Natural killer cell (primary cell): ENCODE measurements at regions not wholly inside any gene's neighbourhood (a gene's known extent, or its start where the extent isn't known, plus 50 kb on each side); places are given as distances from the start of the nearest gene placed in this dataset.

Experiments used
- ATAC-seq, 3 donors: fragments of 150-1000 bp in 2 of 3; fragments of 200-7000 bp in 1 of 3; cut with Tn5 transposase; 1 replicate in 1 of 3; 2 replicates in 2 of 3; pipeline ENCODE4 v1.10.0; 2021; ENCODE audit warnings: mild to moderate bottlenecking in 2 of 3, moderate library complexity in 2 of 3
- DNase-seq, 2 donors: peaks; one replicate each; pipeline versions ENCODE4 v3.0.0 to v3.0.0-alpha.2; 2013 to 2021; ENCODE audit warnings: mixed read lengths in 1 of 2
- H3K27ac ChIP-seq: one replicate; pipeline ENCODE4 v1.5.1; 2013; ENCODE audit warnings: mild to moderate bottlenecking, low read length
- H3K27me3 ChIP-seq: one replicate; pipeline ENCODE4 v1.6.1; 2013; ENCODE audit warnings: low read length; ENCODE audit not compliant: control insufficient read depth, insufficient read depth
- H3K36me3 ChIP-seq: one replicate; pipeline ENCODE4 v1.6.1; 2013; ENCODE audit warnings: low read length; ENCODE audit not compliant: control insufficient read depth, insufficient read depth
- H3K4me1 ChIP-seq: one replicate; pipeline ENCODE4 v1.6.1; 2013; ENCODE audit warnings: low read length; ENCODE audit not compliant: control insufficient read depth, insufficient read depth
- H3K4me3 ChIP-seq: one replicate; pipeline ENCODE4 v1.5.1; 2013; ENCODE audit warnings: low read length
- H3K9me3 ChIP-seq: one replicate; pipeline ENCODE4 v1.6.1; 2013; ENCODE audit warnings: low read length; ENCODE audit not compliant: control insufficient read depth, insufficient read depth
- H3K27ac Mint-ChIP-seq, 2 donors: one replicate each; pipeline ENCODE4 v1.8.0; 2022; ENCODE audit warnings: mild to moderate bottlenecking in 2 of 2, mixed read lengths in 2 of 2, moderate library complexity in 1 of 2
- H3K27me3 Mint-ChIP-seq, 2 donors: one replicate each; pipeline ENCODE4 v1.8.0; 2022; ENCODE audit warnings: low read depth in 2 of 2, mixed read lengths in 2 of 2
- H3K36me3 Mint-ChIP-seq: one replicate; pipeline ENCODE4 v1.8.0; 2022; ENCODE audit warnings: mixed read lengths
- H3K4me1 Mint-ChIP-seq, 2 donors: one replicate each; pipeline ENCODE4 v1.8.0; 2022; ENCODE audit warnings: mixed read lengths in 2 of 2
- H3K4me3 Mint-ChIP-seq: one replicate; pipeline ENCODE4 v1.8.0; 2022; ENCODE audit warnings: mild to moderate bottlenecking, moderate library complexity, mixed read lengths
- H3K9me3 Mint-ChIP-seq, 2 donors: one replicate each; pipeline ENCODE4 v1.8.0; 2022; ENCODE audit warnings: mixed read lengths in 2 of 2
- CTCF ChIP-seq: fragments of 200-600 bp; IDR thresholded peaks from one replicate; pipeline ENCODE4 v1.8.0; 2022; ENCODE audit warnings: antibody characterized with exemption
- WGBS: methylation state at CpG from one replicate; pipeline ENCODE4 v1.1.7; 2013; ENCODE audit warnings: missing lambda C conversion rate; ENCODE audit not compliant: insufficient coverage; 5-methylcytosine and 5-hydroxymethylcytosine counted together
- intact Hi-C: fragments of 100-400 bp; cut with micrococcal nuclease; formaldehyde crosslinking; loops from one replicate; pipeline ENCODE4 v1.14.2; 2022

DNA sequence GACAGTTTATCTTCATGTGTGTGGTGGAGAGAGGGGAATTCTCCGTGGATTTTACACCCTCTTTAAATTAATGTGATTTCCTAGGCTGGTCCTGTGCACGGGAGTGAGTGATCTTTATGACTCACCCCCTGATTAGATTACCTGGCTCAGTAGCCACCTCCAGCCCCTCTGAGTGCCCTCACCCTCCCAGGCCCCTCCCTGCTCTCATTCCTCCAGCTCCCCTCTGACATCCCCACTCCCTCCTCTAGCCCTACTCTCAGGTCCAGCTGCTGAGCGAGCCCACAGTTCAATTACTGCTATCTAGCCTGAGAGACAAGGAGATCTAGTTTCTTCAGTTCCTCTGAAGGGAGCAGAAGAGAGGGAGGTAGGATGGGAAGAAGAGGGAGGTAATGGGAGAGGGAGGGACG is 61.8 kb upstream of the ARAP3 start:
- Mint-ChIP-seq H3K4me3 (no peak overlapping the region), H3K36me3 (no peaks in the 10 kb centered on the region), H3K9me3 (no peaks in the 10 kb centered on the region), H3K4me1 (no peaks in the 10 kb centered on the region), H3K27ac (no peak overlapping the region), H3K27me3 (peaks cover 30 to 36% of the 10 kb centered on the region in 2 donors)
- Histone ChIP-seq H3K36me3 (no peaks in the 10 kb centered on the region), H3K4me1 (no peaks in the 10 kb centered on the region), H3K9me3 (no peaks in the 10 kb centered on the region), H3K4me3 (no peak overlapping the region), H3K27ac (no peak overlapping the region), H3K27me3 (peaks cover 5% of the 10 kb centered on the region)
- TF ChIP-seq CTCF = no peak
- intact Hi-C loops = no loop called here
- DNase-seq = no peak
- no peak for ATAC-seq
- WGBS = 35% methylated on average over 3 of the region's 4 CpGs

- H3K27ac ChIP-seq = no peak overlapping the region
- no peaks in the 10 kb centered on the region for H3K4me1 ChIP-seq
- H3K36me3 Mint-ChIP-seq = no peaks in the 10 kb centered on the region
- no peaks in the 10 kb centered on the region for H3K9me3 Mint-ChIP-seq
- ATAC-seq (peak in 1 of 3 donors; percentile 41), DNase-seq (peak in 1 of 2 donors; percentile 10)
- H3K9me3 ChIP-seq = no peaks in the 10 kb centered on the region
- no peak overlapping the region for H3K4me3 Mint-ChIP-seq
- 26% methylated on average over 18 of the region's 18 CpGs for WGBS
- intact Hi-C loops = no loop called here
- H3K27me3 ChIP-seq = peaks cover 5% of the 10 kb centered on the region
- H3K27ac Mint-ChIP-seq = no peak overlapping the region
- no peaks in the 10 kb centered on the region for H3K36me3 ChIP-seq
- TF ChIP-seq CTCF = no peak
- no peaks in the 10 kb centered on the region for H3K4me1 Mint-ChIP-seq
- H3K4me3 ChIP-seq = no peak overlapping the region
- H3K27me3 Mint-ChIP-seq = peaks cover 30 to 35% of the 10 kb centered on the region in 2 donors
Measured at GRCh38 chr5:141742866-141743851, 61.1 kb upstream of the ARAP3 start.

DNA sequence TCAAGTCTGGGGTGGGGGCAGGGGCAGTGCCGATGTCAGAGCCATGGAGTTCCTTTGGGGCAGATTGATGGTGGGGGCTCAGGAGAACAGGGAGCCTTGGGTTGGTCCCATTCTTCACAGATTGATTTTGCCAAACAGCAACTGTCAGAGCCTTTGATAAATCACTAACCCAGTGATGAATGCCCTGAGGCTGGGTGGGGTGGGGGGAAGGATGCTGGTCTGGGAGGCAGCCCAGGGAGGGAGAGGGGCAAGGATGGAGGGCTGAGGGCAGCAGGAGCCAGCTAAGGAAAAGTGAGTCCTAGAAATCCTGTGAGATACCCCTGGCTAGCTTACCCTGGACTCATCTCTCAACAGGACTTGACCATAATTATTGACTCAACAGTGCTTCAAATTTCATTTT is 60.1 kb upstream of the ARAP3 start:
- 75% methylated on average over 1 of the region's 1 CpG for WGBS
- Histone ChIP-seq H3K4me1 (no peaks in the 10 kb centered on the region), H3K27ac (no peak overlapping the region), H3K4me3 (no peak overlapping the region), H3K36me3 (no peaks in the 10 kb centered on the region), H3K27me3 (peaks cover 5% of the 10 kb centered on the region), H3K9me3 (no peaks in the 10 kb centered on the region)
- ATAC-seq = no peak
- no peaks in the 10 kb centered on the region for H3K36me3 Mint-ChIP-seq
- H3K27me3 Mint-ChIP-seq = peaks cover 31 to 40% of the 10 kb centered on the region in 2 donors
- H3K9me3 Mint-ChIP-seq = no peaks in the 10 kb centered on the region
- DNase-seq = no peak
- no peak overlapping the region for H3K27ac Mint-ChIP-seq
- no peak for TF ChIP-seq CTCF
- intact Hi-C loops = no loop called here
- H3K4me1 Mint-ChIP-seq = no peaks in the 10 kb centered on the region
- H3K4me3 Mint-ChIP-seq = no peak overlapping the region
